ENCODE measurements at regions not wholly inside any gene's neighbourhood (a gene's known extent, or its start where the extent isn't known, plus 50 kb on each side); places are given as distances from the start of the nearest gene placed in this dataset.

- no peaks in the 10 kb centered on the region for H3K4me1 ChIP-seq
- no peaks in the 10 kb centered on the region for H3K36me3 ChIP-seq
- intact Hi-C loops (cut with DNase I; ENCODE audit: low total_unique reads), result no loop called here
- H3K27me3 ChIP-seq, result no peaks in the 10 kb centered on the region
- no peak for DNase-seq (ENCODE audit: low spot score in 2 of 2)
- H3K9me3 ChIP-seq, result no peaks in the 10 kb centered on the region
- no peak overlapping the region for H3K4me3 ChIP-seq
- TF ChIP-seq CTCF (IDR thresholded peaks at IDR 0.05), result no peak
- TF ChIP-seq POLR2A (IDR thresholded peaks at IDR 0.05), result no peak
- H3K27ac ChIP-seq, result no peak overlapping the region
Observed at GRCh38 chr12:114926341-114926740, 242.4 kb upstream of the TBX3 start.

GRCh38 chr12:114924946-114925475, 241.0 kb upstream of the TBX3 start:
- Histone ChIP-seq H3K4me1 (no peaks in the 10 kb centered on the region), H3K27me3 (no peaks in the 10 kb centered on the region), H3K4me3 (no peak overlapping the region), H3K27ac (no peak overlapping the region), H3K9me3 (no peaks in the 10 kb centered on the region), H3K36me3 (no peaks in the 10 kb centered on the region)
- TF ChIP-seq POLR2A (IDR thresholded peaks at IDR 0.05) (no peak), POLR2AphosphoS5 (IDR thresholded peaks at IDR 0.05) (no peak), CTCF (IDR thresholded peaks at IDR 0.05) (no peak)
- intact Hi-C loops (cut with DNase I; ENCODE audit: low total_unique reads), result no loop called here
- no peak for DNase-seq (ENCODE audit: low spot score in 2 of 2)

GRCh38 chr12:114921781-114922180, 237.8 kb upstream of the TBX3 start:
- Histone ChIP-seq H3K9me3 (peaks cover 0 to 4% of the 10 kb centered on the region in 2 donors), H3K4me3 (no peak overlapping the region), H3K27ac (no peak overlapping the region), H3K36me3 (no peaks in the 10 kb centered on the region), H3K4me1 (no peaks in the 10 kb centered on the region), H3K27me3 (no peaks in the 10 kb centered on the region)
- intact Hi-C loops (cut with DNase I; ENCODE audit: low total_unique reads), result no loop called here
- TF ChIP-seq POLR2A (IDR thresholded peaks at IDR 0.05) (no peak), CTCF (IDR thresholded peaks at IDR 0.05) (no peak), POLR2AphosphoS5 (IDR thresholded peaks at IDR 0.05) (no peak)
- DNase-seq (ENCODE audit: low spot score in 2 of 2), result no peak

- intact Hi-C loops (cut with DNase I; ENCODE audit: low total_unique reads), result no loop called here
Observed at GRCh38 chr12:114920771-114921554, 237.0 kb upstream of the TBX3 start.

GRCh38 chr12:114919479-114919878, 235.5 kb upstream of the TBX3 start:
- TF ChIP-seq POLR2A (IDR thresholded peaks at IDR 0.05), result no peak
- TF ChIP-seq CTCF (IDR thresholded peaks at IDR 0.05), result no peak
- TF ChIP-seq POLR2AphosphoS5 (IDR thresholded peaks at IDR 0.05), result no peak
- no peaks in the 10 kb centered on the region for H3K27me3 ChIP-seq
- no peaks in the 10 kb centered on the region for H3K4me1 ChIP-seq
- no peak overlapping the region for H3K4me3 ChIP-seq
- H3K9me3 ChIP-seq, result peaks cover 0 to 4% of the 10 kb centered on the region in 2 donors
- intact Hi-C loops (cut with DNase I; ENCODE audit: low total_unique reads), result no loop called here
- no peak for DNase-seq (ENCODE audit: low spot score in 2 of 2)
- H3K36me3 ChIP-seq, result no peaks in the 10 kb centered on the region
- no peak overlapping the region for H3K27ac ChIP-seq

More at GRCh38 chr12:114920771-114921554, 237.0 kb upstream of the TBX3 start:
- Histone ChIP-seq H3K36me3 (no peaks in the 10 kb centered on the region), H3K4me1 (no peaks in the 10 kb centered on the region), H3K4me3 (no peak overlapping the region), H3K27me3 (no peaks in the 10 kb centered on the region), H3K9me3 (peaks cover 0 to 4% of the 10 kb centered on the region in 2 donors), H3K27ac (peak overlapping the region in 1 of 2 donors; percentile 63)
- no peak for TF ChIP-seq POLR2AphosphoS5 (IDR thresholded peaks at IDR 0.05)
- DNase-seq (ENCODE audit: low spot score in 2 of 2), result no peak
